ENCODE measurements at regions not wholly inside any gene's neighbourhood (a gene's known extent, or its start where the extent isn't known, plus 50 kb on each side); places are given as distances from the start of the nearest gene placed in this dataset.

- TF ChIP-seq CTCF (IDR thresholded peaks at IDR 0.05) (no peak), ZFX (IDR thresholded peaks at IDR 0.05; ENCODE audit: borderline replicate concordance) (no peak)
Observed at GRCh38 chr4:27267339-27267969, 406.8 kb downstream of the STIM2 start.
